CD4-positive, alpha-beta T cell (primary cell): ENCODE measurements at regions not wholly inside any gene's neighbourhood (a gene's known extent, or its start where the extent isn't known, plus 50 kb on each side); places are given as distances from the start of the nearest gene placed in this dataset.

Experiments used
- ATAC-seq: fragments of 200-7000 bp; cut with Tn5 transposase; one replicate; pipeline ENCODE4 v1.10.0; 2022; ENCODE audit warnings: mild to moderate bottlenecking; ENCODE audit not compliant: poor library complexity
- CTCF ChIA-PET: fragments of 350-600 bp; sonication (Branson Sonifier 250); formaldehyde crosslinking; loops from one replicate; lab custom pipeline; 2021; ENCODE audit warnings: antibody characterized with exemption, inconsistent platforms; lab: Charles Lee
- POLR2A ChIA-PET: fragments of 350-600 bp; sonication (Branson Sonifier 250); formaldehyde crosslinking; loops from one replicate; lab custom pipeline; 2021; ENCODE audit warnings: antibody characterized with exemption, inconsistent platforms; lab: Charles Lee
- DNase-seq, 14 experiments: peaks; one replicate each; pipeline ENCODE4 v3.0.0-alpha.2; 2013 to 2020; ENCODE audit warnings: mixed read lengths in 2 of 14
- H3K27ac ChIP-seq, 2 donors: one replicate each; pipeline versions ENCODE4 v1.5.1 to v1.7.0; 2013; ENCODE audit warnings: low read length in 2 of 2, low read depth in 1 of 2, mild to moderate bottlenecking in 1 of 2
- H3K27me3 ChIP-seq, 2 experiments: 1 replicate in 1 of 2; 2 replicates in 1 of 2; pipeline versions ENCODE4 v1.6.1 to v1.7.0; 2013; ENCODE audit warnings: low read length in 2 of 2, control low read depth in 1 of 2, mild to moderate bottlenecking in 1 of 2, moderate library complexity in 1 of 2; ENCODE audit not compliant: insufficient read depth in 2 of 2, control insufficient read depth in 1 of 2
- H3K36me3 ChIP-seq: one replicate; pipeline ENCODE4 v1.6.1; 2013; ENCODE audit warnings: low read length, control low read depth; ENCODE audit not compliant: insufficient read depth
- H3K4me1 ChIP-seq: one replicate; pipeline ENCODE4 v1.6.1; 2013; ENCODE audit warnings: low read length, control low read depth; ENCODE audit not compliant: insufficient read depth
- H3K4me3 ChIP-seq: one replicate; pipeline ENCODE4 v1.5.1; 2013; ENCODE audit warnings: mild to moderate bottlenecking, low read length, moderate library complexity
- H3K9me3 ChIP-seq, 2 experiments: 1 replicate in 1 of 2; 2 replicates in 1 of 2; pipeline versions ENCODE4 v1.6.1 to v1.7.0; 2013; ENCODE audit warnings: low read length in 2 of 2, mild to moderate bottlenecking in 2 of 2, control low read depth in 1 of 2, moderate library complexity in 1 of 2; ENCODE audit not compliant: control insufficient read depth in 1 of 2, insufficient read depth in 1 of 2
- H3K27ac Mint-ChIP-seq: one replicate; pipeline ENCODE4 v1.8.0; 2020; ENCODE audit warnings: mixed read lengths
- H3K27me3 Mint-ChIP-seq: one replicate; pipeline ENCODE4 v1.8.0; 2021; ENCODE audit warnings: mixed read lengths
- H3K36me3 Mint-ChIP-seq: one replicate; pipeline ENCODE4 v1.8.0; 2021; ENCODE audit warnings: low read depth, mixed read lengths
- H3K4me1 Mint-ChIP-seq: one replicate; pipeline ENCODE4 v1.8.0; 2021; ENCODE audit warnings: low read depth, mixed read lengths
- H3K4me3 Mint-ChIP-seq: one replicate; pipeline ENCODE4 v1.8.0; 2020; ENCODE audit warnings: mild to moderate bottlenecking, mixed read lengths
- H3K9me3 Mint-ChIP-seq: one replicate; pipeline ENCODE4 v1.8.0; 2020; ENCODE audit warnings: mixed read lengths
- intact Hi-C, 2 experiments: fragments of 100-400 bp; cut with DNase I in 1 of 2; cut with micrococcal nuclease in 1 of 2; formaldehyde crosslinking; loops; one replicate each; pipeline versions ENCODE4 v1.15.1 to v1.9.0; 2023 to 2025; cut with DNase I, micrococcal nuclease
- TF ChIP-seq, protein P1 (sequence below): fragments of 200-600 bp; IDR thresholded peaks from one replicate; pipeline ENCODE4 v1.8.0; 2022; ENCODE audit warnings: antibody characterized with exemption, mild to moderate bottlenecking

DNA sequence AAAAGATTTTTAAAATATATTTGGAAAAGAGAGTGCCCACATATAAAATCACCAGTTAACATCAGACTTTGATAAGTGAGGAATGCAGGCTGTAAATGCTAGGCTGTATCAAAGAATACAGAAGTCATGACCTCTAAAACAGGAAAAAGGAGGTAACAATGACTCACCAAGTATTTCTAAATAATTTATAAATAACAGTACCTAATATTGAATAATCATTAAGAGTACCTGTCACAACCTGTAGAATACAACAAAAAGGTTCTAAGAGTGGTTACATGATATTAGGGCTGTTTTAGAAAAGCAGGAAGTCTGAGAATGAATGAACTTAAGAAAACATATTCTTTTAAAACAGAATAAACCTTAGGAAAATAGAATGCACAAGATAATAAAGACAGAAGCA lies 173.1 kb upstream of the CST7 start:
- Mint-ChIP-seq H3K4me3 (no peak overlapping the region), H3K9me3 (peaks cover 3% of the 10 kb centered on the region), H3K27me3 (peaks cover 38% of the 10 kb centered on the region), H3K36me3 (no peaks in the 10 kb centered on the region), H3K4me1 (no peaks in the 10 kb centered on the region), H3K27ac (no peak overlapping the region)
- H3K4me1 ChIP-seq: no peaks in the 10 kb centered on the region
- H3K27me3 ChIP-seq: peaks cover 0 to 2% of the 10 kb centered on the region in 2 experiments
- ChIA-PET POLR2A (no interaction called here), CTCF (no interaction called here)
- no peak overlapping the region for H3K4me3 ChIP-seq
- DNase-seq: no peak
- no peak overlapping the region for H3K27ac ChIP-seq
- peaks cover 0 to 5% of the 10 kb centered on the region in 2 experiments for H3K9me3 ChIP-seq
- H3K36me3 ChIP-seq: no peaks in the 10 kb centered on the region
- TF ChIP-seq, protein P1, sequence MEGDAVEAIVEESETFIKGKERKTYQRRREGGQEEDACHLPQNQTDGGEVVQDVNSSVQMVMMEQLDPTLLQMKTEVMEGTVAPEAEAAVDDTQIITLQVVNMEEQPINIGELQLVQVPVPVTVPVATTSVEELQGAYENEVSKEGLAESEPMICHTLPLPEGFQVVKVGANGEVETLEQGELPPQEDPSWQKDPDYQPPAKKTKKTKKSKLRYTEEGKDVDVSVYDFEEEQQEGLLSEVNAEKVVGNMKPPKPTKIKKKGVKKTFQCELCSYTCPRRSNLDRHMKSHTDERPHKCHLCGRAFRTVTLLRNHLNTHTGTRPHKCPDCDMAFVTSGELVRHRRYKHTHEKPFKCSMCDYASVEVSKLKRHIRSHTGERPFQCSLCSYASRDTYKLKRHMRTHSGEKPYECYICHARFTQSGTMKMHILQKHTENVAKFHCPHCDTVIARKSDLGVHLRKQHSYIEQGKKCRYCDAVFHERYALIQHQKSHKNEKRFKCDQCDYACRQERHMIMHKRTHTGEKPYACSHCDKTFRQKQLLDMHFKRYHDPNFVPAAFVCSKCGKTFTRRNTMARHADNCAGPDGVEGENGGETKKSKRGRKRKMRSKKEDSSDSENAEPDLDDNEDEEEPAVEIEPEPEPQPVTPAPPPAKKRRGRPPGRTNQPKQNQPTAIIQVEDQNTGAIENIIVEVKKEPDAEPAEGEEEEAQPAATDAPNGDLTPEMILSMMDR: no peak
- intact Hi-C loops: no loop called here
- ATAC-seq: no peak

- TF ChIP-seq, protein P1: no peak
- no peak overlapping the region for H3K27ac ChIP-seq
- no peak overlapping the region for H3K4me3 ChIP-seq
- no peaks in the 10 kb centered on the region for H3K4me1 ChIP-seq
- peaks cover 0 to 5% of the 10 kb centered on the region in 2 experiments for H3K9me3 ChIP-seq
- ChIA-PET CTCF (no interaction called here), POLR2A (interaction anchor here (0.6 kb wide), 1 partner anchor 10 kb away, joined by 3 read pairs; no protein-coding TSS in a partner anchor)
- Mint-ChIP-seq H3K4me3 (no peak overlapping the region), H3K27ac (no peak overlapping the region), H3K4me1 (no peaks in the 10 kb centered on the region), H3K27me3 (peaks cover 29% of the 10 kb centered on the region), H3K36me3 (no peaks in the 10 kb centered on the region), H3K9me3 (peaks cover 3% of the 10 kb centered on the region)
- H3K27me3 ChIP-seq: peaks cover 0 to 2% of the 10 kb centered on the region in 2 experiments
- no peaks in the 10 kb centered on the region for H3K36me3 ChIP-seq
- ATAC-seq (no peak), DNase-seq (peak in 1 of 14 experiments; percentile 10)
- intact Hi-C loops: no loop called here
Measured at GRCh38 chr20:24776755-24777271, 172.3 kb upstream of the CST7 start.

DNA sequence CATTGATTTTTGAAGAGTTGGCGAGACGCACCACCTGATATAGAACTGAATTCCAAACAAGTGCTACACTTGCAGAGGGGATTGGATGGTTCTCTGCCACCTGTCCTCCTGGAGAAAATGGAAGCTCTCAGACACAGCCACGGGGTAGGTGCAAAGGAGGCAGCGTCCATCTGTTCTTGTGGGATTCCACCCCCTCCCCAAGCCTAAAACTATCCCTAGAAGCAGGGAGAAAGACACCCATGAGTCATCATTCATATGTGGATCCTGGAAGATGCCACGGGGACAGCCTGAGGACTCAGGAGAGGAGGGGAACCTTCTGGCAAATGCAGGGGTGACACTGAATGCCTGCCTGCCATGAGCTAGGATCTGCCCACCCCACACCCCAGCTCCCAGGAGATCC lies 171.3 kb upstream of the CST7 start:
- ATAC-seq (no peak), DNase-seq (no peak)
- Histone ChIP-seq H3K4me3 (no peak overlapping the region), H3K4me1 (no peaks in the 10 kb centered on the region), H3K9me3 (peaks cover 0 to 5% of the 10 kb centered on the region in 2 experiments), H3K27ac (no peak overlapping the region), H3K27me3 (peaks cover 0 to 2% of the 10 kb centered on the region in 2 experiments), H3K36me3 (no peaks in the 10 kb centered on the region)
- Mint-ChIP-seq H3K27me3 (peaks cover 21% of the 10 kb centered on the region), H3K36me3 (no peaks in the 10 kb centered on the region), H3K9me3 (peaks cover 3% of the 10 kb centered on the region), H3K4me3 (no peak overlapping the region), H3K27ac (no peak overlapping the region), H3K4me1 (no peaks in the 10 kb centered on the region)
- POLR2A ChIA-PET: interaction anchor here (0.6 kb wide), 1 partner anchor 9 kb away, joined by 3 read pairs; no protein-coding TSS in a partner anchor
- intact Hi-C loops: no loop called here
- CTCF ChIA-PET: no interaction called here
- TF ChIP-seq, protein P1: no peak
